ENCODE measurements at regions not wholly inside any gene's neighbourhood (a gene's known extent, or its start where the extent isn't known, plus 50 kb on each side); places are given as distances from the start of the nearest gene placed in this dataset.

DNA sequence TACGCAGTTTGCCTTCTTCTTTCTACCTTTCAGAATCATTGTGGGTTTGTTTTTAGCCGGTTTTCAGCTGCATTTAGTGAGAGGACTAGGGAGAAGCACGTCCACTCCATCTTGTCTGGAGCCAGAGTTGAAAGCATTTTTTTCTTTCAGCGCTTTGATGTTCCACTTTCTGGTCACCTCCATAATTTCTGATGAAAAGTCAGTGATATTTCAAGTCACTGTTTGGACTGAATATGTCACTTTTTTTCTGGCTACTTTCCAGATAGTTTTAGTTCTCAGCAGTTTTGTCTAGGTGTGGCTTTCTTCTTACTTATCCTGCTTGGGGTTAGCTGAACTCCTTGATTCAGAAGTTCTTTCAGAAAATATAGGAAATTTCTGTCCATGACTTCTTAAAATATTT, 123.9 kb upstream of the IER5L start:
- TF ChIP-seq, protein P1, sequence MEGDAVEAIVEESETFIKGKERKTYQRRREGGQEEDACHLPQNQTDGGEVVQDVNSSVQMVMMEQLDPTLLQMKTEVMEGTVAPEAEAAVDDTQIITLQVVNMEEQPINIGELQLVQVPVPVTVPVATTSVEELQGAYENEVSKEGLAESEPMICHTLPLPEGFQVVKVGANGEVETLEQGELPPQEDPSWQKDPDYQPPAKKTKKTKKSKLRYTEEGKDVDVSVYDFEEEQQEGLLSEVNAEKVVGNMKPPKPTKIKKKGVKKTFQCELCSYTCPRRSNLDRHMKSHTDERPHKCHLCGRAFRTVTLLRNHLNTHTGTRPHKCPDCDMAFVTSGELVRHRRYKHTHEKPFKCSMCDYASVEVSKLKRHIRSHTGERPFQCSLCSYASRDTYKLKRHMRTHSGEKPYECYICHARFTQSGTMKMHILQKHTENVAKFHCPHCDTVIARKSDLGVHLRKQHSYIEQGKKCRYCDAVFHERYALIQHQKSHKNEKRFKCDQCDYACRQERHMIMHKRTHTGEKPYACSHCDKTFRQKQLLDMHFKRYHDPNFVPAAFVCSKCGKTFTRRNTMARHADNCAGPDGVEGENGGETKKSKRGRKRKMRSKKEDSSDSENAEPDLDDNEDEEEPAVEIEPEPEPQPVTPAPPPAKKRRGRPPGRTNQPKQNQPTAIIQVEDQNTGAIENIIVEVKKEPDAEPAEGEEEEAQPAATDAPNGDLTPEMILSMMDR (IDR thresholded peaks at IDR 0.05): no peak
- TF ChIP-seq POLR2A (IDR thresholded peaks at IDR 0.05; ENCODE audit: low read depth): no peak
- no peak for TF ChIP-seq EP300 (IDR thresholded peaks at IDR 0.05)

All from esophagus muscularis mucosa (tissue), 4 donors.